WTC11 (cell line): ENCODE measurements at regions not wholly inside any gene's neighbourhood (a gene's known extent, or its start where the extent isn't known, plus 50 kb on each side); places are given as distances from the start of the nearest gene placed in this dataset.

Experiments
- ATAC-seq: fragments of 200-7000 bp; cut with Tn5 transposase; 2 replicates; pipeline ENCODE4 v1.10.0; 2021; ENCODE audit warnings: mild to moderate bottlenecking, moderate library complexity
- CTCF ChIA-PET: fragments of 300-600 bp; sonication (Branson Sonifier 250); formaldehyde crosslinking; loops from one replicate; lab custom pipeline; 2021; ENCODE audit warnings: antibody characterized with exemption; lab: Charles Lee
- POLR2A ChIA-PET: fragments of 350-600 bp; sonication (Branson Sonifier 250); formaldehyde crosslinking; loops from one replicate; lab custom pipeline; 2021; ENCODE audit warnings: antibody characterized with exemption; lab: Charles Lee
- DNase-seq: peaks from one replicate; pipeline ENCODE4 v3.0.0; 2021; ENCODE audit warnings: low spot score
- H3K27ac Mint-ChIP-seq: 2 replicates; pipeline ENCODE4 v1.8.0; 2021; ENCODE audit warnings: mixed read lengths
- H3K27me3 Mint-ChIP-seq: 2 replicates; pipeline ENCODE4 v1.8.0; 2021; ENCODE audit warnings: low read depth, mild to moderate bottlenecking, moderate library complexity, mixed read lengths
- H3K36me3 Mint-ChIP-seq: 2 replicates; pipeline ENCODE4 v1.8.0; 2021; ENCODE audit warnings: mixed read lengths
- H3K4me1 Mint-ChIP-seq: 2 replicates; pipeline ENCODE4 v1.8.0; 2022; ENCODE audit warnings: mixed read lengths
- H3K4me3 Mint-ChIP-seq: 2 replicates; pipeline ENCODE4 v1.8.0; 2021; ENCODE audit warnings: mild to moderate bottlenecking, moderate library complexity, mixed read lengths
- H3K9me3 Mint-ChIP-seq: 2 replicates; pipeline ENCODE4 v1.8.0; 2021; ENCODE audit warnings: mixed read lengths
- ARID4B ChIP-seq: sonication (generic); formaldehyde crosslinking; IDR thresholded peaks from 2 replicates; pipeline ENCODE4 v1.8.0; 2023; ENCODE audit warnings: missing genetic modification reagents, mild to moderate bottlenecking, borderline replicate concordance
- CDX4 ChIP-seq: fragments of 250-450 bp; sonication (Bioruptor Pico); IDR thresholded peaks from 2 replicates; pipeline ENCODE4 v1.9.0; 2021; ENCODE audit warnings: moderate library complexity, mild to moderate bottlenecking, inconsistent platforms, borderline replicate concordance
- CREB1 ChIP-seq: sonication (generic); formaldehyde crosslinking; IDR thresholded peaks from 2 replicates; pipeline ENCODE4 v1.8.0; 2023; ENCODE audit warnings: mild to moderate bottlenecking, missing genetic modification reagents
- ERG ChIP-seq: fragments of 250-450 bp; sonication (Bioruptor Pico); IDR thresholded peaks from 2 replicates; pipeline ENCODE4 v1.8.0; 2021; ENCODE audit warnings: mild to moderate bottlenecking
- ETV6 ChIP-seq: sonication (generic); formaldehyde crosslinking; IDR thresholded peaks from 2 replicates; pipeline ENCODE4 v1.8.1; 2022; ENCODE audit warnings: mild to moderate bottlenecking, missing genetic modification reagents
- FOXP1 ChIP-seq: sonication (generic); formaldehyde crosslinking; IDR thresholded peaks from 2 replicates; pipeline ENCODE4 v1.8.0; 2022; ENCODE audit warnings: missing genetic modification reagents, mild to moderate bottlenecking, moderate library complexity, borderline replicate concordance
- HMGA2 ChIP-seq: fragments of 250-450 bp; sonication (Bioruptor Pico); IDR thresholded peaks from 2 replicates; pipeline ENCODE4 v1.4.0; 2021; ENCODE audit warnings: mild to moderate bottlenecking, moderate library complexity
- IRF1 ChIP-seq: sonication (generic); formaldehyde crosslinking; IDR thresholded peaks from 2 replicates; pipeline ENCODE4 v1.8.0; 2023; ENCODE audit warnings: missing genetic modification reagents
- IRF2 ChIP-seq: sonication (generic); formaldehyde crosslinking; IDR thresholded peaks from 2 replicates; pipeline ENCODE4 v1.8.0; 2022; ENCODE audit warnings: low read depth, missing genetic modification reagents, borderline replicate concordance
- MAX ChIP-seq: sonication (generic); formaldehyde crosslinking; IDR thresholded peaks from 2 replicates; pipeline ENCODE4 v1.8.0; 2022; ENCODE audit warnings: mild to moderate bottlenecking, missing genetic modification reagents
- MYBL2 ChIP-seq: sonication (generic); formaldehyde crosslinking; IDR thresholded peaks from 2 replicates; pipeline ENCODE4 v1.8.1; 2023; ENCODE audit warnings: mild to moderate bottlenecking, moderate library complexity, missing genetic modification reagents
- NFATC4 ChIP-seq: fragments of 250-450 bp; sonication (Bioruptor Pico); IDR thresholded peaks from 2 replicates; pipeline ENCODE4 v1.9.0; 2021; ENCODE audit warnings: mild to moderate bottlenecking
- NR2C2 ChIP-seq: sonication (generic); formaldehyde crosslinking; IDR thresholded peaks from 2 replicates; pipeline ENCODE4 v1.8.0; 2022; ENCODE audit warnings: mild to moderate bottlenecking, missing genetic modification reagents
- OVOL2 ChIP-seq: fragments of 250-450 bp; sonication (Bioruptor Pico); IDR thresholded peaks from 2 replicates; pipeline ENCODE4 v1.9.0; 2021; ENCODE audit warnings: mild to moderate bottlenecking, borderline replicate concordance
- PREB ChIP-seq: sonication (generic); formaldehyde crosslinking; IDR thresholded peaks from 2 replicates; pipeline ENCODE4 v1.8.1; 2022; ENCODE audit warnings: mild to moderate bottlenecking, missing genetic modification reagents, moderate library complexity, borderline replicate concordance
- TEAD1 ChIP-seq: sonication (generic); formaldehyde crosslinking; IDR thresholded peaks from 2 replicates; pipeline ENCODE4 v1.8.0; 2022; ENCODE audit warnings: mild to moderate bottlenecking, missing genetic modification reagents
- ZBTB43 ChIP-seq: sonication (generic); formaldehyde crosslinking; IDR thresholded peaks from 2 replicates; pipeline ENCODE4 v1.8.1; 2023; ENCODE audit warnings: mild to moderate bottlenecking, missing genetic modification reagents
- ZNF121 ChIP-seq: sonication (generic); formaldehyde crosslinking; IDR thresholded peaks from 2 replicates; pipeline ENCODE4 v1.8.0; 2023; ENCODE audit warnings: missing genetic modification reagents
- ZNF219 ChIP-seq: sonication (generic); formaldehyde crosslinking; IDR thresholded peaks from 2 replicates; pipeline ENCODE4 v1.8.0; 2023; ENCODE audit warnings: missing genetic modification reagents, mild to moderate bottlenecking, borderline replicate concordance
- TF ChIP-seq, protein P1 (sequence below): fragments of 250-450 bp; sonication (Bioruptor Pico); conservative IDR thresholded peaks from 2 replicates; pipeline ENCODE4 v1.9.0; 2021; ENCODE audit warnings: mild to moderate bottlenecking

GRCh38 chr7:41592794-41593193, 110.1 kb downstream of the INHBA start:
- peak; percentile 60 for ATAC-seq
- H3K27me3 Mint-ChIP-seq: no peaks in the 10 kb centered on the region
- CTCF ChIA-PET: interaction anchor here (0.8 to 1.5 kb wide), 2 partner anchors 112 to 113 kb away, joined by 3 to 4 read pairs; no protein-coding TSS in a partner anchor
- DNase-seq: no peak
- no peak for TF ChIP-seq ARID4B (CRISPR knock-in tag)
- no peak for TF ChIP-seq PREB (CRISPR knock-in tag)
- TF ChIP-seq TEAD1: no peak
- TF ChIP-seq IRF1 (CRISPR knock-in tag): no peak
- TF ChIP-seq, all 79 proteins: peak for 0
- Mint-ChIP-seq H3K36me3 (peaks cover 42% of the 10 kb centered on the region), H3K4me1 (peaks cover 24% of the 10 kb centered on the region), H3K27ac (no peak overlapping the region), H3K9me3 (peaks cover 43% of the 10 kb centered on the region), H3K4me3 (no peak overlapping the region)
- POLR2A ChIA-PET: no interaction called here

GRCh38 chr7:41592236-41592635, 110.7 kb downstream of the INHBA start:
- Mint-ChIP-seq H3K9me3 (peaks cover 40% of the 10 kb centered on the region), H3K27ac (no peak overlapping the region), H3K4me1 (peaks cover 24% of the 10 kb centered on the region), H3K4me3 (no peak overlapping the region), H3K36me3 (peaks cover 40% of the 10 kb centered on the region), H3K27me3 (no peaks in the 10 kb centered on the region)
- ATAC-seq (peak; percentile 24; the same call in 1 of the 2 replicates), DNase-seq (no peak)
- POLR2A ChIA-PET: no interaction called here
- TF ChIP-seq CDX4 (CRISPR knock-in tag): no peak
- no peak for TF ChIP-seq FOXP1
- TF ChIP-seq MAX: no peak
- no peak for TF ChIP-seq MYBL2 (CRISPR knock-in tag)
- TF ChIP-seq NR2C2: no peak
- TF ChIP-seq OVOL2 (CRISPR knock-in tag): no peak
- CTCF ChIA-PET: interaction anchor here (0.8 to 1.5 kb wide), 2 partner anchors 113 kb away, joined by 3 to 4 read pairs; no protein-coding TSS in a partner anchor

- Mint-ChIP-seq H3K27ac (no peak overlapping the region), H3K4me1 (peaks cover 24% of the 10 kb centered on the region), H3K9me3 (peaks cover 28% of the 10 kb centered on the region), H3K36me3 (peaks cover 28% of the 10 kb centered on the region), H3K27me3 (no peaks in the 10 kb centered on the region), H3K4me3 (no peak overlapping the region)
- ATAC-seq (no peak), DNase-seq (no peak)
- CTCF ChIA-PET: no interaction called here
- POLR2A ChIA-PET: no interaction called here
- no peak for TF ChIP-seq ZBTB43 (CRISPR knock-in tag)
- no peak for TF ChIP-seq ZNF219 (CRISPR knock-in tag)
- no peak for TF ChIP-seq ETV6 (CRISPR knock-in tag)
- no peak for TF ChIP-seq IRF2 (CRISPR knock-in tag)
- TF ChIP-seq, protein P1, sequence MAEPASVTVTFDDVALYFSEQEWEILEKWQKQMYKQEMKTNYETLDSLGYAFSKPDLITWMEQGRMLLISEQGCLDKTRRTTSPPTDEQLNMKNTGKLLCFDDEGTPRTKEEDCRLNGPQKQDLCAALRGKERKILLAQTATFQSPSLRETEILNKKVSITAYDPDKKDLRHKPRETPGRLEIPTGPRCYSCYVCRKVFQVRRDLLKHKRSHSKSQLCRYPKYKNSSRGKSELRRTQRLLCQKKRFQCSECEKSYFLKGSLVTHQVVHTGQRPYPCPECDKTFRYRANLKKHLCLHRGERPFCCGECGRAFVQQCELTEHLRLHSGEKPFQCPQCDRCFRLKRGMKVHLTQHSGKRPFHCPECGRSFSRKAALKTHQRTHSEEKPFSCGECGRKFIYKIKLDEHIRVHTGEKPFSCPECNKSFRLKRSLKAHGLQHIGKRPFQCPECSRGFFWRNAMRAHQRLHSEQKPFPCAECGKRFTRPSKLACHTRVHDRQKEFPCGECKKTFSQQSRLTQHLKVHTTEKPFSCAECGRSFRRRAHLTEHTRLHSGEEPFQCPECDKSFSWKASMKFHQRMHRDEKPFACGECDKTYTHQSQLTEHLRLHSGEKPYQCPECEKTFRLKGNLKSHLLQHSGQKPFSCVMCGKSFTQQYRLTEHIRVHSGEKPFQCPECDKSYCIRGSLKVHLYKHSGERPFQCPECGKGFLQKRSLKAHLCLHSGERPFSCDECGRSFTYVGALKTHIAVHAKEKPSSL: no peak
- TF ChIP-seq ZNF121 (CRISPR knock-in tag): no peak
- no peak for TF ChIP-seq NFATC4 (CRISPR knock-in tag)
- TF ChIP-seq CREB1 (CRISPR knock-in tag): no peak
- TF ChIP-seq HMGA2 (CRISPR knock-in tag): no peak
- no peak for TF ChIP-seq ERG
These were observed 111.9 kb downstream of the INHBA start for GRCh38 chr7:41590986-41591385.
